ENCODE measurements at regions not wholly inside any gene's neighbourhood (a gene's known extent, or its start where the extent isn't known, plus 50 kb on each side); places are given as distances from the start of the nearest gene placed in this dataset.

GRCh38 chr10:71064413-71065118 lies 147.8 kb upstream of the UNC5B start:
- Histone ChIP-seq H3K4me3 (ENCODE audit: low read depth in 1 of 2, low read length in 2 of 2) (no peak overlapping the region), H3K4me1 (ENCODE audit: control insufficient read depth in 1 of 2, insufficient read depth in 2 of 2, low read length in 2 of 2) (no peaks in the 10 kb centered on the region), H3K27me3 (ENCODE audit: control insufficient read depth in 1 of 2, insufficient read depth in 2 of 2, low read length in 2 of 2) (peaks cover 0 to 4% of the 10 kb centered on the region in 2 donors), H3K9me3 (ENCODE audit: control insufficient read depth in 1 of 2, low read length in 2 of 2) (no peaks in the 10 kb centered on the region), H3K36me3 (ENCODE audit: control insufficient read depth in 1 of 2, insufficient read depth in 2 of 2, low read length in 2 of 2) (no peaks in the 10 kb centered on the region), H3K9ac (ENCODE audit: low read depth in 1 of 2, low read length in 2 of 2) (no peak overlapping the region), H3K27ac (ENCODE audit: low read depth, low read length) (no peak overlapping the region)

- Histone ChIP-seq H3K4me3 (ENCODE audit: low read depth in 1 of 2, low read length in 2 of 2) (no peak overlapping the region), H3K27ac (ENCODE audit: low read depth, low read length) (no peak overlapping the region), H3K27me3 (ENCODE audit: control insufficient read depth in 1 of 2, insufficient read depth in 2 of 2, low read length in 2 of 2) (no peaks in the 10 kb centered on the region), H3K9ac (ENCODE audit: low read depth in 1 of 2, low read length in 2 of 2) (no peak overlapping the region), H3K9me3 (ENCODE audit: control insufficient read depth in 1 of 2, low read length in 2 of 2) (no peaks in the 10 kb centered on the region), H3K4me1 (ENCODE audit: control insufficient read depth in 1 of 2, insufficient read depth in 2 of 2, low read length in 2 of 2) (no peaks in the 10 kb centered on the region), H3K36me3 (ENCODE audit: control insufficient read depth in 1 of 2, insufficient read depth in 2 of 2, low read length in 2 of 2) (no peaks in the 10 kb centered on the region)
Observed at GRCh38 chr10:71065659-71066058, 146.7 kb upstream of the UNC5B start.

GRCh38 chr10:71066600-71066999 lies 145.8 kb upstream of the UNC5B start:
- H3K4me3 ChIP-seq (ENCODE audit: low read depth in 1 of 2, low read length in 2 of 2) = no peak overlapping the region
- no peaks in the 10 kb centered on the region for H3K4me1 ChIP-seq (ENCODE audit: control insufficient read depth in 1 of 2, insufficient read depth in 2 of 2, low read length in 2 of 2)
- H3K36me3 ChIP-seq (ENCODE audit: control insufficient read depth in 1 of 2, insufficient read depth in 2 of 2, low read length in 2 of 2) = no peaks in the 10 kb centered on the region
- H3K27ac ChIP-seq (ENCODE audit: low read depth, low read length) = no peak overlapping the region
- no peak overlapping the region for H3K9ac ChIP-seq (ENCODE audit: low read depth in 1 of 2, low read length in 2 of 2)
- no peaks in the 10 kb centered on the region for H3K27me3 ChIP-seq (ENCODE audit: control insufficient read depth in 1 of 2, insufficient read depth in 2 of 2, low read length in 2 of 2)
- no peaks in the 10 kb centered on the region for H3K9me3 ChIP-seq (ENCODE audit: control insufficient read depth in 1 of 2, low read length in 2 of 2)

GRCh38 chr10:71067098-71067740 lies 145.2 kb upstream of the UNC5B start:
- no peaks in the 10 kb centered on the region for H3K36me3 ChIP-seq (ENCODE audit: control insufficient read depth in 1 of 2, insufficient read depth in 2 of 2, low read length in 2 of 2)
- no peaks in the 10 kb centered on the region for H3K9me3 ChIP-seq (ENCODE audit: control insufficient read depth in 1 of 2, low read length in 2 of 2)
- H3K27ac ChIP-seq (ENCODE audit: low read depth, low read length) = no peak overlapping the region
- no peaks in the 10 kb centered on the region for H3K4me1 ChIP-seq (ENCODE audit: control insufficient read depth in 1 of 2, insufficient read depth in 2 of 2, low read length in 2 of 2)
- H3K27me3 ChIP-seq (ENCODE audit: control insufficient read depth in 1 of 2, insufficient read depth in 2 of 2, low read length in 2 of 2) = peaks cover 0 to 1% of the 10 kb centered on the region in 2 donors
- no peak overlapping the region for H3K4me3 ChIP-seq (ENCODE audit: low read depth in 1 of 2, low read length in 2 of 2)
- no peak overlapping the region for H3K9ac ChIP-seq (ENCODE audit: low read depth in 1 of 2, low read length in 2 of 2)

- H3K27ac ChIP-seq (ENCODE audit: low read depth, low read length) = no peak overlapping the region
Observed at GRCh38 chr10:71068861-71069271, 143.5 kb upstream of the UNC5B start.

GRCh38 chr10:71069909-71070666 lies 142.3 kb upstream of the UNC5B start:
- Histone ChIP-seq H3K27ac (ENCODE audit: low read depth, low read length) (no peak overlapping the region), H3K27me3 (ENCODE audit: control insufficient read depth in 1 of 2, insufficient read depth in 2 of 2, low read length in 2 of 2) (peaks cover 0 to 5% of the 10 kb centered on the region in 2 donors), H3K9me3 (ENCODE audit: control insufficient read depth in 1 of 2, low read length in 2 of 2) (no peaks in the 10 kb centered on the region), H3K9ac (ENCODE audit: low read depth in 1 of 2, low read length in 2 of 2) (no peak overlapping the region), H3K4me3 (ENCODE audit: low read depth in 1 of 2, low read length in 2 of 2) (no peak overlapping the region), H3K4me1 (ENCODE audit: control insufficient read depth in 1 of 2, insufficient read depth in 2 of 2, low read length in 2 of 2) (no peaks in the 10 kb centered on the region), H3K36me3 (ENCODE audit: control insufficient read depth in 1 of 2, insufficient read depth in 2 of 2, low read length in 2 of 2) (no peaks in the 10 kb centered on the region)

More at GRCh38 chr10:71068861-71069271, 143.5 kb upstream of the UNC5B start:
- no peaks in the 10 kb centered on the region for H3K9me3 ChIP-seq (ENCODE audit: control insufficient read depth in 1 of 2, low read length in 2 of 2)
- no peaks in the 10 kb centered on the region for H3K4me1 ChIP-seq (ENCODE audit: control insufficient read depth in 1 of 2, insufficient read depth in 2 of 2, low read length in 2 of 2)
- no peak overlapping the region for H3K4me3 ChIP-seq (ENCODE audit: low read depth in 1 of 2, low read length in 2 of 2)
- no peaks in the 10 kb centered on the region for H3K36me3 ChIP-seq (ENCODE audit: control insufficient read depth in 1 of 2, insufficient read depth in 2 of 2, low read length in 2 of 2)
- H3K9ac ChIP-seq (ENCODE audit: low read depth in 1 of 2, low read length in 2 of 2) = no peak overlapping the region
- peaks cover 0 to 5% of the 10 kb centered on the region in 2 donors for H3K27me3 ChIP-seq (ENCODE audit: control insufficient read depth in 1 of 2, insufficient read depth in 2 of 2, low read length in 2 of 2)

- H3K4me1 ChIP-seq (ENCODE audit: control insufficient read depth in 1 of 2, insufficient read depth in 2 of 2, low read length in 2 of 2) = no peaks in the 10 kb centered on the region
- peaks cover 0 to 5% of the 10 kb centered on the region in 2 donors for H3K27me3 ChIP-seq (ENCODE audit: control insufficient read depth in 1 of 2, insufficient read depth in 2 of 2, low read length in 2 of 2)
- H3K27ac ChIP-seq (ENCODE audit: low read depth, low read length) = no peak overlapping the region
- no peaks in the 10 kb centered on the region for H3K9me3 ChIP-seq (ENCODE audit: control insufficient read depth in 1 of 2, low read length in 2 of 2)
- no peak overlapping the region for H3K9ac ChIP-seq (ENCODE audit: low read depth in 1 of 2, low read length in 2 of 2)
- no peaks in the 10 kb centered on the region for H3K36me3 ChIP-seq (ENCODE audit: control insufficient read depth in 1 of 2, insufficient read depth in 2 of 2, low read length in 2 of 2)
- no peak overlapping the region for H3K4me3 ChIP-seq (ENCODE audit: low read depth in 1 of 2, low read length in 2 of 2)
Observed at GRCh38 chr10:71070741-71071140, 141.6 kb upstream of the UNC5B start.

- Histone ChIP-seq H3K36me3 (ENCODE audit: control insufficient read depth in 1 of 2, insufficient read depth in 2 of 2, low read length in 2 of 2) (no peaks in the 10 kb centered on the region), H3K27ac (ENCODE audit: low read depth, low read length) (no peak overlapping the region), H3K27me3 (ENCODE audit: control insufficient read depth in 1 of 2, insufficient read depth in 2 of 2, low read length in 2 of 2) (peaks cover 0 to 5% of the 10 kb centered on the region in 2 donors), H3K9ac (ENCODE audit: low read depth in 1 of 2, low read length in 2 of 2) (no peak overlapping the region), H3K4me1 (ENCODE audit: control insufficient read depth in 1 of 2, insufficient read depth in 2 of 2, low read length in 2 of 2) (no peaks in the 10 kb centered on the region), H3K9me3 (ENCODE audit: control insufficient read depth in 1 of 2, low read length in 2 of 2) (no peaks in the 10 kb centered on the region), H3K4me3 (ENCODE audit: low read depth in 1 of 2, low read length in 2 of 2) (no peak overlapping the region)
Observed at GRCh38 chr10:71072131-71072822, 140.1 kb upstream of the UNC5B start.

GRCh38 chr10:71072823-71073210 lies 139.6 kb upstream of the UNC5B start:
- H3K27ac ChIP-seq (ENCODE audit: low read depth, low read length) = no peak overlapping the region
- no peaks in the 10 kb centered on the region for H3K9me3 ChIP-seq (ENCODE audit: control insufficient read depth in 1 of 2, low read length in 2 of 2)
- peaks cover 0 to 5% of the 10 kb centered on the region in 2 donors for H3K27me3 ChIP-seq (ENCODE audit: control insufficient read depth in 1 of 2, insufficient read depth in 2 of 2, low read length in 2 of 2)
- no peak overlapping the region for H3K4me3 ChIP-seq (ENCODE audit: low read depth in 1 of 2, low read length in 2 of 2)
- no peak overlapping the region for H3K9ac ChIP-seq (ENCODE audit: low read depth in 1 of 2, low read length in 2 of 2)
- no peaks in the 10 kb centered on the region for H3K4me1 ChIP-seq (ENCODE audit: control insufficient read depth in 1 of 2, insufficient read depth in 2 of 2, low read length in 2 of 2)
- no peaks in the 10 kb centered on the region for H3K36me3 ChIP-seq (ENCODE audit: control insufficient read depth in 1 of 2, insufficient read depth in 2 of 2, low read length in 2 of 2)

Data from duodenal mucosa (tissue), 2 donors.